HG03103 (cell line): ENCODE measurements at regions not wholly inside any gene's neighbourhood (a gene's known extent, or its start where the extent isn't known, plus 50 kb on each side); places are given as distances from the start of the nearest gene placed in this dataset.
"Not testable (repeated sequence)": the region's sequence is repeated elsewhere in the genome, so short reads cannot be mapped to it uniquely, and the experiment has no call there.

ENCODE experiments used
- ATAC-seq: cut with Tn5 transposase; IDR thresholded peaks from one replicate; pipeline ENCODE4 v1.9.1; 2021; ENCODE audit warnings: low read depth; ENCODE audit not compliant: unreplicated experiment

- ATAC-seq, result no peak
Measured at GRCh38 chr6:74071214-74071613, 375.2 kb downstream of the CD109 start.

DNA sequence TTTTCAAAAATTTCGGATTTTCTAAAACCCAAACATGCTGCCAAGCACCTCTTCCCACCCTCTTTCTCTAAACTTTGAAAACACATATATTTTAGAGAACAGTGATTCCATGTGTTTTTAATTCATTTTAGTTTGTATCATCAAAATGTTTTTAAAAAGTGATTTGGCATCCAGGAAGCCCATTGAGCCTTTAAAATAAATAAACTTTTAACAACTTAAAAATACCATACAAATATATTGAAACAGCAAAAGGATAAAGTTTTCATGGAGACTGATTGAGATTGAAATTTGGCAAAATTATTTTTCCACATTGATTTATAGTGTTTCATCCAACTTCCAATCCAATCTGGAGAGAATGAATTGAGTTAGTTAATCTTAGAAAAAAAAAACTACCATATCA is 374.7 kb downstream of the CD109 start:
- no peak for ATAC-seq

GRCh38 chr6:74070091-74070490 is 374.1 kb downstream of the CD109 start:
- no peak for ATAC-seq

- no peak for ATAC-seq
Measured at GRCh38 chr6:74069089-74069581, 373.1 kb downstream of the CD109 start.

DNA sequence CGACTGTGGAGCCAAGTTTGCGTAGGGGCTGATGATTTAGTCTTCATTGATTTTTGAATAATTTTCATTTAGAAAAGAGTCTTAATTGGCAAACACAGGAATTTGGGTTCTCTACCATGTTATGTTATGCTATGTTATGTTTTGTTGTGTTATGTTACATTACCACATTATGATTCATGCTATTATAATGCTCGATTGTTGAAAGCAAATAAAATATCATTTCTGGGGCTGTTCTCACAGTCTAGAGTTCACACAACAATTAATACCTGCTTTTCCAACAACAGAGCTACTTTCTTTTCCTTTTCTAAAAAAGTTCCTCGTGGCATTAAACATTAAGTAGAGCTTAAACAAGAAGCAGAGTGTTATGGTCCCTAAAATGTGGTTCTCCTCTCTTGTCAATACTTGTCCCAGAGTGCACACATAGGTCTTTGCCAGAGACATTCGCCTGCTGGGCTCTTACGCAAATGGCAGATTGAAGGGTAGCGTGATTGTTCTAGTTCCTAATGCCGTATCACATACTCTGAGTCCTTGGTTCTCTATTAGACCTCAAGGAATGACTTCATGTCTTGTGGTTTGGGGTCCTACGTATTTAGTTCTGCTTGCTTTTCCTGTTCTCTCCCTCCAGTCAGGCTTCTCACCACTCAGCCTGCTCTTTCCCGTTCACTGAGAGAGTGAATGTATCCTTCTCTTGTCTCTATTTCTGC is 370.3 kb downstream of the CD109 start:
- no peak for ATAC-seq

- no peak for ATAC-seq
Measured at GRCh38 chr6:74065705-74066104, 369.7 kb downstream of the CD109 start.

GRCh38 chr6:74063391-74063790 is 367.4 kb downstream of the CD109 start:
- no peak for ATAC-seq

DNA sequence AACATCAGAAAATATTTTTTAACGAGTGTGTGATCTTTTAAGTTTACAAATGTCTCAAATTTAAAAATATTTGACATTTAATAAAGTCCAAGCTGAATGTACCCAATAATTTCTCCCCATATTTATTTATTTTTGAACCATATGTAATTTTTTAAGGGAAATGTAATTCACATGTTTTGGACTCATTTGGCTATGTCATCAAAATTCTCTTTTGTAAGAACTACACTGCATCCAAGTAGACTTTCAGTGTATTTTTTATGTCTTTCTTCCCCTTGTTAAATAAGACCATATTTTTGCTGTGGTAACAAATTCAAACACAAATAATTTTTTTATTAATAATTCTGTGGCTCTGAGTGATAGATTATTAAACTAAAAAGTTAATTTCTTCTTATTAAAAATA is 365.2 kb downstream of the CD109 start:
- no peak for ATAC-seq

GRCh38 chr6:74060354-74060753 is 364.4 kb downstream of the CD109 start:
- no peak for ATAC-seq

- no peak for ATAC-seq
Measured at GRCh38 chr6:74058606-74059005, 362.6 kb downstream of the CD109 start.

DNA sequence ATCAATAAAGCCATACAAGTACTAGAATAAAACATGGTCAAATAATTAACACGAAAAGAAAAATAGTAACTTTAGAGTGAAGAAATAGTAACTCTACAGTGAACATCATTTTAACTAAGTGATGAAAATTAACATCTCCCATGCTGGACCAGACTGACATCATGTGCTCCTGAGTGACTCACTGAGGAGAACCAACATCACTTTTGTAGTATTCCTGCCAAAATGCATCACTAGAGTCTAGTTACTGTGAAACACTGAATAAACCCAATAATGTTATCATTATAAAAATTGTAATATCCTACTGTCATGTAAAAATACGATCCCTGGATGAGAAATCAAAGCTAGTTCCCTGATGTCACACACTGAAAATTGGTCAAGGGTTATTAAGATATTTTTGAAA is 361.3 kb downstream of the CD109 start:
- ATAC-seq, result no peak

GRCh38 chr6:74054190-74054589 is 358.2 kb downstream of the CD109 start:
- no peak for ATAC-seq

GRCh38 chr6:74050921-74051320 is 354.9 kb downstream of the CD109 start:
- no peak for ATAC-seq

DNA sequence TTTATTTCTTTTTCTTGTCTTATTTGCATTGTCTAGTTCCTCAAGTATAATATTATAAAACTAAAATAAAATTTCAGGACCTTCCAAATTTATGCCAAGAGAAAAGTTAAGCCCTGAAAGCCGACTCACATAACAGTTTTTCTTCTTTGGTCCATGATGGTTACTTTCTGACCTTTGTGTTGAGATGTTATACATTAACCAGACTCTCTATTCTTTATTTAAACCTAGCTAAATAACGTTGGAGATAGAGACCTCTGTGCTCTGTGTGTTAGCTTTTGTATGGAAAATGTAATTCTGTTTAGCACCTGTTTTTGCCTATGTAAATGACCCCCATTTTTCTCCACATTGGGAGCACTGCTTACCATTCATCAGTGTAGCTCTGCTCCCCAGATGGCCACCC is 352.4 kb downstream of the CD109 start:
- ATAC-seq, result no peak

DNA sequence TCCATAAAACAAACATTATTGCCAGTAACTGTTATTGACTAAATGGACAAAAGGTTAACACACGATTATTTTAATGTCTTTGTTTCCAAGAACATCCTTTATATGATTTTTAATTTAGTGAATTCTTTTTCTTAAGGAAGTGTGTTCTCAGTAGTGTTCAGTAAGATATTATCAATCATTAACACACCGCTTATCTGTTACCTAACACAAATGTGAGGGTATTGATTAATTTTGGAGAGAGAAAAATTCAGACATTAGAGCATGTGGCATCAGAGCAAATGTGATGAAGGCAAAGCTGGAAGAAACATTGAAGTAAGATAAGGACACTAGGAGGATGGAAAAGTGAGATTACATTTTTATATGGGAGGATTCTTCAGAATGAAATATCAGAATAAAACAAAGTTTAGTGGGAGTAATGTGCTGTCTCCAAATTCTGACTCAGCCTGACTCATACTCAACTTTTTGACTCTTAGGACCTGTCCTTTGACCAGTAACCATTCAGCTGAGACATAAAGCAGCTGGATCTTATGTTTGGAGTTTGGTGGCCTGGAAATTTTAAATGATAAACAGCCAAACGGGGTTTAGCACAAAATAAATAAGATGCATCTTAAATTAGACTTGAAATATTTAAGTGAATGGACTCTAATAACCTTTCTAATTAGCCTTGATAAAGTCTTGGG is 348.6 kb downstream of the CD109 start:
- ATAC-seq, result no peak

DNA sequence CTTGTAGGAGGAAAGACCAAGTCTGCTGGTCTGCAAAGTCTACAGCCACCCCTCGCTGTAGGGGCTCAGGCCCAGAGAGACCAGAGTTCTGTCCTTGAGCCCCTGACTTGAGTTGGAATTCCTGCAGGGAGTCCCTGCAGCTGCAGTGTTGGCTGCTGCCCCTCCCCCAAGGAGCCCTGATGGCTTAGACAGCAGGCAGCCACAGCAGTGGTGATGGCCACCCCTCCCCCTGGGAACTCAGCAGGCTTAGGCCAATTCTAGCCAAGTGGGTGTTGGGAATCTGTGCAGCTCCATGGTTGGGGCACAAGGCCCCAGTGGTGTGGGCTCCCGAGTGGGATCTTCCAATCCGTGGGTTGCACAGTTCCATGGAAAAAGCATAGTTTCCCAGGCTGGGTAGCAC is 345.4 kb downstream of the CD109 start:
- ATAC-seq, result no peak

DNA sequence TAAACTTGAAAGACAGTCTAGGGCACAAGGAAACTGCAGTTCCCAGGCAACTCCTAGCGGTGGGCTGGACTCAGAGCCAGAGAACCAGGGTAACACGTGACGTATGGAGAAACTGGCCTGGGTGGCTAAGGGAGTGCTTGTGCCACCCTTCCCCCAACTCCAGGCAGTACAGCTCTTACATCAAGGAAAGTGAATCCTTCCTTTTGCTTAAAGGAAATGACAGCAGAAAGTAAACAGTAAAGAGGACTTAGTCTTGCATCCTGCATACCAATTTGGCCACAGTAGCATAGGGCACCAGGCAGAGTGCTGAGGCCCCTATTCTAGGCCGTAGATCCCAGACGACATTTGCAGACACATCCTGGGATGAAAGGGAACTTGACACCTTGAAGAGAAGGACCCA is 322.8 kb downstream of the CD109 start:
- no peak for ATAC-seq

DNA sequence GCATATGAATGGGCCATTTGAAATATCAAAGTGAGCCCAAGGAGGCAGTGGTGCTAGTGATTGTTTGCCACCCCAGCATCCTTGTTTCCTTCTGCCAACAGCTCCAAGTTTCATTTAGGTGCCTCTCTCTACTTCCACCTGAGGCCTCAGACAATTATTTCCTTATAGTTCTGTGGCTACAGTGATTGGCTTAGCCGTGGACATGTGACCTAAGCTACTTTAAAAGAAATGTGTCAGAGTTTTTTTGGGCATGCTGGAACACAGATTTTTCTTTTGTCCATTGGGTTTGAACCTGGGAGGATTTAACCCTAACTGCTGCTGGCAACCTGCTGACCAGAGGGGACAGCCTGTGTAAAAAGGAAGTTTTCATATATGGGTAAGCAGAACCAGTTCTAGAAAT is 319.4 kb downstream of the CD109 start:
- ATAC-seq, result no peak

DNA sequence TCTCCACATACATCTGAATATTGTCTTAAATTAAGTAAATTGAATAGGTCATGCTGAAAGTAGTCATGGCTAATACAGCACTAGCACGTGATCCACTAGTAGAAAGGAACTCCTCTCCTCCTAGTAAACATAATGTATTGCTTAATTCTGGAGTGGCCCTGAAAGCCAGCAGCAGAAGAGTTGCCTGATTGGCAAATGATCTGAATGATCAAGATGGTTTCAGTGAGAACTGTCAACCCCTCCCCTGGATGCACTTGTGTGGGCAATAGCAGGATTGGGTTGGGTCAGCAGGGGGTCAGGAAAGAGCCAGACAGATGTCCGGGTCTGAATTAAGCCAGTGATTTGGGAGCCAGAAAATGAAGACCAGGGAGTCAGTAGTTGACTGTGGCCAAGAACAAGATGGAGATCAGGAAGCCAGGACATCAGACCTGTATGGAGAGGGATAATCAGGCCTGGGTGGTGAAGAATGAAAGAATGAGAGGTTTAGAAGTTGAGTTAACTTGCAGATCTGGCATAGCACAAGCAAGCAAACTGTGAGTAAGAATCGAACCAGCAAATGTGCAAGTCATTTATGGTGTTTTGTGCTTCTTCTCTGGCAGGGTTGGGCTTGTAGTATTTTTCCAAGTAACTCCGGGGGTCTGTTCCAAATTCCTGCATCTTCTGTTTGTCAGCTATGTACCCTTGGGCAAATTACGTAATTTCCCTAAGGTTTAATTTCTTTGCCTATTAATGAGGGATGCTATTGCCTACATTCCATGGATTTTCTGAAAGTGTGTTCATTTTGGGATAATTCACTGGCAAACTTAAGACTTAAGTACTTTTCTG is 304.9 kb downstream of the CD109 start:
- no peak for ATAC-seq

- not testable (repeated sequence) for ATAC-seq
Measured at GRCh38 chr6:73990609-73991238, 294.7 kb downstream of the CD109 start.

DNA sequence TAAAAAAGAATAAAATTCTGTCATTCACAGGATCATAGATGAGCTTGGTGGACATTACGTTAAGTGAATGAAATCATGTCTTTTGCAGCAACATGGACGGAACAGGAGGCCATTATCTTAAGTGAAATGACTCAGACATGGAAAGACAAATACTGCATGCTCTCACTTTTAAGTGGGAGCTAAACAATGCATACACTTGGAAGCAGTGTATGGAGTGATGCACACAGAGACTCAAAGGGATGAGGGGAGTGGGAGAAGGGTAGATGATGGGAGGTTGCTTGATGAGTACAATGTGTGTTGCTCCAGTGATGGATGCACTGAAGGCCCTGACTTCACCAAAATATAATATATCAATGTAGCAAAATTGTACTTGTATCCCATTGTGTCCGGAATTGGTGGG is 293.4 kb downstream of the CD109 start:
- no peak for ATAC-seq
